Suprapubic skin (tissue), 3 donors: ENCODE measurements at regions not wholly inside any gene's neighbourhood (a gene's known extent, or its start where the extent isn't known, plus 50 kb on each side); places are given as distances from the start of the nearest gene placed in this dataset.

Experiments
- EP300 ChIP-seq: sonication (generic); formaldehyde crosslinking; IDR thresholded peaks from one replicate; pipeline ENCODE4 v1.6.1; 2017; ENCODE audit warnings: antibody characterized with exemption
- TF ChIP-seq, protein P1 (sequence below), 2 donors: fragments of 200-600 bp in 1 of 2; fragments of 450-650 bp in 1 of 2; sonication (generic) in 1 of 2; IDR thresholded peaks; one replicate each; pipeline ENCODE4 v1.5.1; 2016 to 2019; ENCODE audit warnings: antibody characterized with exemption in 2 of 2, mild to moderate bottlenecking in 1 of 2, moderate library complexity in 1 of 2

DNA sequence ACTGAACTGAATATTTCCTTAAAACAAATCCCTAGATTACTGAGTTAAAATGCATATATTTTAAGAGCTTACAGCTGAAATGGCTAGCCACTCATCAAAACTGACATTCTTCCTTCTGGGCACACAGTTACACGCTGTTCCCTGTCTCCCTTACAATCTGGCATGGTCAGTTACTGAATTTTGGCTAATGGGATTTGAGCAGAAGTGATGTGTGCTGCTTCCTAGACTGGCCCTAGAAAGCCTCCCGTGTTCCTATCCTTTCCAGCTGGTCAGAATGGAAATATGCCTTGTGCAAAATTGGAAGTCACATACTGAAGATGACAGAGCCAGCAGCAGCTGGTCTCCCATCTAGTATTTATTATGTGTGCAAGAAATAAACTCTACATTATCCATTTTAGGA lies 128.7 kb upstream of the NAMPT start:
- TF ChIP-seq, protein P1, sequence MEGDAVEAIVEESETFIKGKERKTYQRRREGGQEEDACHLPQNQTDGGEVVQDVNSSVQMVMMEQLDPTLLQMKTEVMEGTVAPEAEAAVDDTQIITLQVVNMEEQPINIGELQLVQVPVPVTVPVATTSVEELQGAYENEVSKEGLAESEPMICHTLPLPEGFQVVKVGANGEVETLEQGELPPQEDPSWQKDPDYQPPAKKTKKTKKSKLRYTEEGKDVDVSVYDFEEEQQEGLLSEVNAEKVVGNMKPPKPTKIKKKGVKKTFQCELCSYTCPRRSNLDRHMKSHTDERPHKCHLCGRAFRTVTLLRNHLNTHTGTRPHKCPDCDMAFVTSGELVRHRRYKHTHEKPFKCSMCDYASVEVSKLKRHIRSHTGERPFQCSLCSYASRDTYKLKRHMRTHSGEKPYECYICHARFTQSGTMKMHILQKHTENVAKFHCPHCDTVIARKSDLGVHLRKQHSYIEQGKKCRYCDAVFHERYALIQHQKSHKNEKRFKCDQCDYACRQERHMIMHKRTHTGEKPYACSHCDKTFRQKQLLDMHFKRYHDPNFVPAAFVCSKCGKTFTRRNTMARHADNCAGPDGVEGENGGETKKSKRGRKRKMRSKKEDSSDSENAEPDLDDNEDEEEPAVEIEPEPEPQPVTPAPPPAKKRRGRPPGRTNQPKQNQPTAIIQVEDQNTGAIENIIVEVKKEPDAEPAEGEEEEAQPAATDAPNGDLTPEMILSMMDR (IDR thresholded peaks at IDR 0.05) = no peak
- no peak for TF ChIP-seq EP300
